DND-41 (cell line): ENCODE measurements at regions not wholly inside any gene's neighbourhood (a gene's known extent, or its start where the extent isn't known, plus 50 kb on each side); places are given as distances from the start of the nearest gene placed in this dataset.

Experiments
- CTCF ChIP-seq: IDR thresholded peaks from 2 replicates; pipeline ENCODE4 v1.5.1; 2012; ENCODE audit warnings: borderline replicate concordance, low read length, moderate library complexity, mild to moderate bottlenecking; ENCODE audit not compliant: poor library complexity, severe bottlenecking; ENCODE audit errors: extremely low read depth
- EZH2 ChIP-seq: IDR thresholded peaks from 3 replicates; pipeline ENCODE4 v1.6.1; 2012; ENCODE audit warnings: borderline replicate concordance, low read depth, mild to moderate bottlenecking, moderate library complexity, low read length, inconsistent platforms; ENCODE audit not compliant: severe bottlenecking

- TF ChIP-seq CTCF (no peak), EZH2 (no peak)
Measured at GRCh38 chr13:63209330-63210017, 1793.8 kb upstream of the PCDH20 start.
